Keratinocyte (primary cell): ENCODE measurements at regions not wholly inside any gene's neighbourhood (a gene's known extent, or its start where the extent isn't known, plus 50 kb on each side); places are given as distances from the start of the nearest gene placed in this dataset.

Experiments used
- DNase-seq: peaks from one replicate; pipeline ENCODE4 v3.0.0-alpha.2; 2011; ENCODE audit warnings: low read depth, missing footprints, low spot score
- FAIRE-seq: peaks from 2 replicates; lab custom pipeline; 2011; peaks lifted over from hg19 to GRCh38; lab: Jason Lieb, UNC
- H2AFZ ChIP-seq: 2 replicates; pipeline ENCODE4 v1.6.0; 2012; ENCODE audit warnings: low read length, control low read depth, inconsistent platforms; ENCODE audit not compliant: control insufficient read depth
- H3K27ac ChIP-seq: 2 replicates; pipeline ENCODE4 v1.5.1; 2011; ENCODE audit warnings: low read length; ENCODE audit not compliant: control insufficient read depth, insufficient read depth
- H3K27me3 ChIP-seq: 3 replicates; pipeline ENCODE4 v1.6.0; 2011; ENCODE audit warnings: low read length; ENCODE audit not compliant: control insufficient read depth, insufficient read depth; ENCODE audit errors: extremely low read depth
- H3K36me3 ChIP-seq, 2 experiments: 2 replicates in 1 of 2; 3 replicates in 1 of 2; pipeline ENCODE4 v1.5.1; 2011; ENCODE audit warnings: low read length in 2 of 2, mild to moderate bottlenecking in 1 of 2; ENCODE audit not compliant: control insufficient read depth in 2 of 2, insufficient read depth in 2 of 2; ENCODE audit errors: extremely low read depth in 1 of 2
- H3K4me1 ChIP-seq: 3 replicates; pipeline ENCODE4 v1.5.1; 2011; ENCODE audit warnings: low read length; ENCODE audit not compliant: control insufficient read depth, insufficient read depth; ENCODE audit errors: extremely low read depth
- H3K4me2 ChIP-seq: 3 replicates; pipeline ENCODE4 v1.6.0; 2011; ENCODE audit warnings: low read depth, low read length; ENCODE audit not compliant: control insufficient read depth, insufficient read depth; ENCODE audit errors: extremely low read depth
- H3K4me3 ChIP-seq, 3 experiments: fragments of 200-600 bp in 1 of 3; sonication (generic) in 1 of 3; 2 replicates in 2 of 3; 3 replicates in 1 of 3; pipeline ENCODE4 v1.5.1; 2011 to 2016; ENCODE audit warnings: low read length in 3 of 3, mild to moderate bottlenecking in 3 of 3, control low read depth in 2 of 3, inconsistent platforms in 1 of 3, low read depth in 1 of 3, mixed read lengths in 1 of 3, mixed run types in 1 of 3, moderate library complexity in 1 of 3; ENCODE audit not compliant: control insufficient read depth in 2 of 3, insufficient read depth in 2 of 3; ENCODE audit errors: extremely low read depth in 1 of 3
- H3K79me2 ChIP-seq: 2 replicates; pipeline ENCODE4 v1.6.0; 2012; ENCODE audit warnings: low read length; ENCODE audit not compliant: control insufficient read depth, insufficient read depth
- H3K9ac ChIP-seq: 3 replicates; pipeline ENCODE4 v1.6.0; 2011; ENCODE audit warnings: low read length; ENCODE audit not compliant: control insufficient read depth, insufficient read depth; ENCODE audit errors: extremely low read depth
- H3K9me1 ChIP-seq: 3 replicates; pipeline ENCODE4 v1.6.0; 2011; ENCODE audit warnings: low read length; ENCODE audit not compliant: control insufficient read depth, insufficient read depth; ENCODE audit errors: extremely low read depth
- H3K9me3 ChIP-seq: 2 replicates; pipeline ENCODE4 v1.5.1; 2012; ENCODE audit warnings: low read depth, low read length; ENCODE audit not compliant: control insufficient read depth
- H4K20me1 ChIP-seq: 3 replicates; pipeline ENCODE4 v1.6.0; 2011; ENCODE audit warnings: low read length; ENCODE audit not compliant: control insufficient read depth, insufficient read depth; ENCODE audit errors: extremely low read depth
- CTCF ChIP-seq, 3 experiments: IDR thresholded peaks in 1 of 3; conservative IDR thresholded peaks in 1 of 3; optimal IDR thresholded peaks in 1 of 3; 2 replicates in 2 of 3; 3 replicates in 1 of 3; pipeline versions ENCODE3 to v1.5.1; 2011; ENCODE audit warnings: low read length in 3 of 3, mild to moderate bottlenecking in 3 of 3, moderate library complexity in 2 of 3, control low read depth in 1 of 3, inconsistent platforms in 1 of 3; ENCODE audit not compliant: insufficient read depth in 2 of 3; ENCODE audit errors: extremely low read depth in 1 of 3
- EZH2 ChIP-seq: IDR thresholded peaks from one replicate; pipeline ENCODE4 v1.6.1; 2012; ENCODE audit warnings: inconsistent platforms, mild to moderate bottlenecking, low read length, moderate library complexity
- dilution Hi-C: fragments of 300-500 bp; cut with MboI; formaldehyde crosslinking; loops from one replicate; pipeline ENCODE4 v1.7.0; 2020; ENCODE audit warnings: low sequenced_read_pairs; ENCODE audit not compliant: extremely low pct_ligation_motif_present

- DNase-seq (no peak), FAIRE-seq (peak; percentile 83)
- Histone ChIP-seq H3K4me2 (peak overlapping the region; percentile 63), H3K27ac (peak overlapping the region; percentile 49), H3K9ac (peak overlapping the region; percentile 3), H3K4me1 (peaks cover 17% of the 10 kb centered on the region), H3K4me3 (no peak overlapping the region), H4K20me1 (no peaks in the 10 kb centered on the region), H3K79me2 (no peaks in the 10 kb centered on the region), H3K9me3 (peaks cover 2% of the 10 kb centered on the region), H3K36me3 (no peaks in the 10 kb centered on the region), H3K9me1 (no peaks in the 10 kb centered on the region), H2AFZ (peak overlapping the region; percentile 11), H3K27me3 (no peaks in the 10 kb centered on the region)
- TF ChIP-seq EZH2 (no peak), CTCF (optimal IDR thresholded peaks at IDR 0.05 in 1 of 3, IDR thresholded peaks at IDR 0.05 in 1 of 3, conservative IDR thresholded peaks at IDR 0.05 in 1 of 3; ENCODE audit: extremely low read depth in 1 of 3, insufficient read depth in 2 of 3, low read length in 3 of 3) (no peak)
- dilution Hi-C loops: no loop called here
Measured at GRCh38 chr16:80231121-80231520, 309.7 kb upstream of the DYNLRB2 start.

- no peaks in the 10 kb centered on the region for H3K79me2 ChIP-seq
- dilution Hi-C loops: no loop called here
- H3K27me3 ChIP-seq: no peaks in the 10 kb centered on the region
- no peak for TF ChIP-seq EZH2
- no peak for TF ChIP-seq CTCF (optimal IDR thresholded peaks at IDR 0.05 in 1 of 3, IDR thresholded peaks at IDR 0.05 in 1 of 3, conservative IDR thresholded peaks at IDR 0.05 in 1 of 3; ENCODE audit: extremely low read depth in 1 of 3, insufficient read depth in 2 of 3, low read length in 3 of 3)
- no peak overlapping the region for H3K27ac ChIP-seq
- no peaks in the 10 kb centered on the region for H4K20me1 ChIP-seq
- H3K9ac ChIP-seq: no peak overlapping the region
- H3K4me1 ChIP-seq: peaks cover 17% of the 10 kb centered on the region
- no peak overlapping the region for H3K4me3 ChIP-seq
- no peaks in the 10 kb centered on the region for H3K9me1 ChIP-seq
- no peak for FAIRE-seq
- H3K9me3 ChIP-seq: peaks cover 2% of the 10 kb centered on the region
- DNase-seq: no peak
- peak overlapping the region; percentile 63 for H3K4me2 ChIP-seq
- H3K36me3 ChIP-seq: no peaks in the 10 kb centered on the region
- no peak overlapping the region for H2AFZ ChIP-seq
Measured at GRCh38 chr16:80230328-80231120, 310.3 kb upstream of the DYNLRB2 start.
